Thymus (tissue), 11 donors: ENCODE measurements at regions not wholly inside any gene's neighbourhood (a gene's known extent, or its start where the extent isn't known, plus 50 kb on each side); places are given as distances from the start of the nearest gene placed in this dataset.

ENCODE experiments used
- DNase-seq, 9 donors: peaks; one replicate each; pipeline ENCODE4 v3.0.0-alpha.2; 2013; ENCODE audit warnings: low spot score in 9 of 9, low read depth in 6 of 9, missing footprints in 1 of 9
- H3K27ac ChIP-seq, 2 donors: one replicate each; pipeline ENCODE4 v1.5.1; 2013; ENCODE audit warnings: control low read depth in 1 of 2, low read depth in 1 of 2, low read length in 1 of 2, mild to moderate bottlenecking in 1 of 2, moderate library complexity in 1 of 2
- H3K27me3 ChIP-seq, 2 donors: one replicate each; pipeline ENCODE4 v1.5.1; 2013; ENCODE audit warnings: low read length in 1 of 2; ENCODE audit not compliant: control insufficient read depth in 2 of 2, insufficient read depth in 1 of 2
- H3K36me3 ChIP-seq, 2 donors: one replicate each; pipeline ENCODE4 v1.5.1; 2013; ENCODE audit warnings: low read length in 1 of 2, mild to moderate bottlenecking in 1 of 2, moderate library complexity in 1 of 2; ENCODE audit not compliant: control insufficient read depth in 2 of 2, insufficient read depth in 2 of 2
- H3K4me1 ChIP-seq, 2 donors: one replicate each; pipeline ENCODE4 v1.5.1; 2013; ENCODE audit warnings: low read length in 2 of 2; ENCODE audit not compliant: control insufficient read depth in 2 of 2, insufficient read depth in 2 of 2
- H3K4me3 ChIP-seq, 2 donors: one replicate each; pipeline ENCODE4 v1.5.1; 2013; ENCODE audit warnings: low read length in 2 of 2, control low read depth in 1 of 2, mild to moderate bottlenecking in 1 of 2
- H3K9me3 ChIP-seq, 2 donors: one replicate each; pipeline ENCODE4 v1.5.1; 2013; ENCODE audit warnings: low read length in 1 of 2, mild to moderate bottlenecking in 1 of 2; ENCODE audit not compliant: control insufficient read depth in 2 of 2, insufficient read depth in 1 of 2
- WGBS: extraction: QIAGEN DNeasy Blood & Tissue Kit; methylation state at CpG from one replicate; pipeline ENCODE4 v1.1.7; 2013; 5-methylcytosine and 5-hydroxymethylcytosine counted together
- donor health status: healthy.

DNA sequence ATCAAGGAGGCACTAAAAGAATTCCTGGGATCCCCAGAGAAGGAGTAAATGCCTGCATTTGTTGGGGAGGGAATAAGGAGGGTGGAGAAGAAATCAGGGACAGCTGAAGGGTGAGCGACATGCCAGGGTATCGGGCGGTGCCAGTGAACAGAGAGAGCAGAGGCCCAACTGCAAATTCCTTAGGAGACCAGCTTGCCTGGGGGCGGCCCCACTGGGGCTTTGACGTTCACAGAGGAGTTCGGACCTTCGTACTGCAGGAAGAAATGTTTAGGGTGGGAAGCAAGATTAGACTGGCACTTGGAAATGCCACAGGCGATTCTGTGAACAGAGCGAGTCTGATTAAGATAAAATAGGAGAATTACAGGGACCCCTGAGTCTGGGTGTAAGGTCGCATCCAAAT, 65.1 kb upstream of the FGF3 start:
- Histone ChIP-seq H3K4me3 (no peak overlapping the region), H3K9me3 (no peaks in the 10 kb centered on the region), H3K4me1 (no peaks in the 10 kb centered on the region), H3K27me3 (peaks cover 0 to 14% of the 10 kb centered on the region in 2 donors), H3K36me3 (no peaks in the 10 kb centered on the region), H3K27ac (no peak overlapping the region)
- DNase-seq, result no peak
- WGBS, result 97% methylated on average over 10 of the region's 10 CpGs

GRCh38 chr11:69884751-69885150, 65.5 kb upstream of the FGF3 start:
- Histone ChIP-seq H3K27ac (no peak overlapping the region), H3K9me3 (no peaks in the 10 kb centered on the region), H3K4me3 (no peak overlapping the region), H3K4me1 (no peaks in the 10 kb centered on the region), H3K27me3 (peaks cover 0 to 19% of the 10 kb centered on the region in 2 donors), H3K36me3 (no peaks in the 10 kb centered on the region)
- DNase-seq, result no peak
- WGBS, result 94% methylated on average over 7 of the region's 7 CpGs

DNA sequence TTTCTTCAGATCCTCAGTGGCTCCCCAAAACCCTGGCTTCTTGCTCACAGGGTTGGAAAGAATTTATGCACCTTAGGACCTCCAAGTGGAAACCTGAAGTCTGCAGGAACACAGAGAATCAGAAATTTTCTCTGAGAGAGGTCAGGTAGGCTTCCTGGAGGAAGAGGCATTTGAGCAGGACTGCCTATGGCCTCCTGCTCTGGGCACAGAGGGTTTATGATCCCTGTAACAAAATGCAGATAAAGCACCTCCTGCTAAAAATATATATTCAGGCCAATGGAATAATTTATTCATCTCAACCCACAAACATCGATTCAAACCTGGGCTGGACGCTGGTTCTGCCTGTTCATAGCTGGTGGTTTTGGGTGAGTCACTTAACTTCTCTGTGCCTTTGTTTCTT, 68.1 kb upstream of the FGF3 start:
- H3K27me3 ChIP-seq, result peaks cover 5 to 36% of the 10 kb centered on the region in 2 donors
- 94% methylated on average over 2 of the region's 2 CpGs for WGBS

DNA sequence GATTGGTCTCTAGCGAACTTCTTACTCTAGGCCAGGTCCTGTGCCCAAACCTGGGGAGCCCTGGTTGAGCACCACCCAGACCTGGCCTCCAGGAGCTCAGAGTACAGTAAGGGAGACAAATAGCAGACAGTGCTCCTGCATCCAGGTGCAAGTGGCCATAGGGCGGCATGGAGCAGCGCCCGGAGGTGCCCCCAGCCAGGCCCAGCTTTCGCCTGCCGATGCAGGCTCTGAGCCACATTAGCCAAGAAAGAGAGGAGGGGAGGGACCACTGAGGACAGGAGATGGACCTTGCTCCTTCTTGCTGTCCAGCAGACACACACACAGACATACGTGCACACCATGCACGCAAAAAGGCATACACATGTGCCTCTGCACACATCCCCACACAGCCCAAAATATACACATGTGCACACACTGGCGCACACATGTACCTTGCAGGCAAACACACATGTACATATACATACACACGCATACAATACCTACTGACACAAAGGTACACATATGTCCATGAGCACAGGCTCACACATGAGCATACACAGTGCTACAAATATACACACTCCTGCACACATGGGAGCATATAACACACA, 68.7 kb upstream of the FGF3 start:
- no peak for DNase-seq
- Histone ChIP-seq H3K27me3 (peaks cover 5 to 42% of the 10 kb centered on the region in 2 donors), H3K9me3 (no peaks in the 10 kb centered on the region), H3K27ac (no peak overlapping the region), H3K4me3 (no peak overlapping the region), H3K4me1 (no peaks in the 10 kb centered on the region), H3K36me3 (no peaks in the 10 kb centered on the region)
- 91% methylated on average over 10 of the region's 10 CpGs for WGBS

More for the DNA sequence above, 68.1 kb upstream of the FGF3 start:
- DNase-seq, result no peak
- H3K36me3 ChIP-seq, result no peaks in the 10 kb centered on the region
- no peak overlapping the region for H3K27ac ChIP-seq
- H3K9me3 ChIP-seq, result no peaks in the 10 kb centered on the region
- no peaks in the 10 kb centered on the region for H3K4me1 ChIP-seq
- no peak overlapping the region for H3K4me3 ChIP-seq

DNA sequence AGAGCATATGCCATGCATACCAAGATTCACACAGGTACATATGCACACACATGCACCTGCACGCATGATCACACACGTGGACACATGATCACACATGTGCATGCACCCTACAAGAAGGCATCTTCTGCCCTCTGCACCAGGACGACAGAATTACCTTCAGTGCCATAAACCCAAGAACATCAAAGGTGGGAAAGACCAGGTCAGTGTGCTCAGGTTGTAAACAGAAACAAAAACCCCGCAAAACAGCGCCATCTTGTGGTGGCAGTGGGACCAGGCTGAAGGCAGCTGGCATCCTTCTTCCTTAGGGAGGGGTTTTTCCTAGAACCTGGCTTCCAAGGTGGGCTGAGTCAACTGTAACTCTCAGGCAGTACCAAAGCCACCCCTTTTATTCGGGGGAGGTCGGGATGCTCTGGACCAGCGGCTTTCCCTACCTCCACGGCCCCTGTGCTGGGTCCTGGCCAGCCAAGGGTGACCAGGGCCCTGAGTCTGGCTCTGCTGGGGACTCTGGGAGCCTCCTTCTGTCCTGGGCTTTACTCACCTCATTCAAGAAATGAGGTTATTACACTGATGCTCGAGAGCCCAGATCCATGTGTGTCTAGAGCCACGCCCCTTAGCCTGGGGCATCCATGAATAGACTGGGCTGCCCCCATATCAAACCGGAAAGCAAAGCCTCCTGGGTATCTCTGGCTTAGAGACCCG, 69.4 kb upstream of the FGF3 start:
- 24% methylated on average over 13 of the region's 13 CpGs for WGBS
- H3K27me3 ChIP-seq, result peaks cover 7 to 46% of the 10 kb centered on the region in 2 donors

DNA sequence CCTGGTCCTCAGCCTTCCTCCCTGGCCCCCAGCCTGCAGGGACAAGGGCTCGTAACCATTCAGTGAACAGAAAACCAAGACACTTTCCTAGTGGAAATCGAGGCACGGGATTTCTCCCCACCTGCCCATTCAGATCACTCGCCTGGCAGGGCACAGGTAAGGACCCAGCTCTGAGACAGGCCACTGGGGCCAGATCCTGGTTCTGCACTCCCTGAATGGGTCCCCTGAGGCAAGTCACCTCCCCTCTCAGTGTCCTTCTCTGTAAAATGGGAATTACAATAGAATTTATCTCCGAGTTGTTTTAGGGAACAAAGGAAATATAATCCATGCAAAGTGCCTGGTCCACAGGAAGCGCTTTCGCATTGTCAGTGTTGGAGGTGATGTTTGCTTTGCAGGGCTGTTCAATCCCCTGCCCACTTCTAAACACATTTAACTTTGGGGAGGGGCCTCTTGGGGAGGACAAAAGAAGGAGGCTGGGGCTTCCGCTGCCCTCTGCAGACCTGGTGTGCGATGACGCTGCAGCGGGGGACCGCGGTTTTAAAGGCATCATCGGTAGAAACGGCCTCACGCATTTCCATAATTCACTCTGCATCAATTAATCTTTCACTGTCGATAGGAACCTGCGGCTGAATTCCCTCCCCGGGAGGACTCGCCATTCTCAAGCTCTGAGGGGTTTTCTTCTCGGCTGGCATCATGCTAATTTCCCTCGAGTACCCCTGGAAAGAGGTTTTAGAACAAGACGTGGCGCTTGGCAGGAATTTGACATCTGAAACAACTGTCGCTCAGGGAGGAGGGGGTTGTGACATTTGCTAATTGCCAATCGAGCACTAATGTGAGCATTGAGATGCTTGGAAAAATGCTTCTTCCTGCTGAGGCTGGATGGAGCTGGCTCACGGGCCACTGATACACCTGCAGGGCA, 70.4 kb upstream of the FGF3 start:
- WGBS, result 24% methylated on average over 27 of the region's 27 CpGs
- Histone ChIP-seq H3K9me3 (no peaks in the 10 kb centered on the region), H3K27me3 (peaks cover 7 to 46% of the 10 kb centered on the region in 2 donors), H3K4me1 (no peaks in the 10 kb centered on the region), H3K36me3 (no peaks in the 10 kb centered on the region), H3K4me3 (no peak overlapping the region), H3K27ac (no peak overlapping the region)
- no peak for DNase-seq

More for the DNA sequence above, 69.4 kb upstream of the FGF3 start:
- Histone ChIP-seq H3K4me1 (no peaks in the 10 kb centered on the region), H3K36me3 (no peaks in the 10 kb centered on the region), H3K9me3 (no peaks in the 10 kb centered on the region), H3K4me3 (no peak overlapping the region), H3K27ac (no peak overlapping the region)
- DNase-seq, result peak; percentile 23 to 67 (median 37)

- peaks cover 7 to 46% of the 10 kb centered on the region in 2 donors for H3K27me3 ChIP-seq
- no peak for DNase-seq
- 95% methylated on average over 6 of the region's 6 CpGs for WGBS
Observed at GRCh38 chr11:69890476-69890875, 71.3 kb upstream of the FGF3 start.

GRCh38 chr11:69891421-69892236, 72.4 kb upstream of the FGF3 start:
- Histone ChIP-seq H3K27ac (no peak overlapping the region), H3K4me3 (no peak overlapping the region), H3K9me3 (no peaks in the 10 kb centered on the region), H3K27me3 (peaks cover 7 to 46% of the 10 kb centered on the region in 2 donors), H3K36me3 (no peaks in the 10 kb centered on the region), H3K4me1 (no peaks in the 10 kb centered on the region)
- no peak for DNase-seq
- WGBS, result 66% methylated on average over 46 of the region's 46 CpGs

More at GRCh38 chr11:69890476-69890875, 71.3 kb upstream of the FGF3 start:
- Histone ChIP-seq H3K27ac (no peak overlapping the region), H3K4me3 (no peak overlapping the region), H3K9me3 (no peaks in the 10 kb centered on the region), H3K4me1 (no peaks in the 10 kb centered on the region), H3K36me3 (no peaks in the 10 kb centered on the region)
